GM18951 (cell line): ENCODE measurements at regions not wholly inside any gene's neighbourhood (a gene's known extent, or its start where the extent isn't known, plus 50 kb on each side); places are given as distances from the start of the nearest gene placed in this dataset.
"Not testable (repeated sequence)": the region's sequence is repeated elsewhere in the genome, so short reads cannot be mapped to it uniquely, and the experiment has no call there.

ENCODE experiments used
- POLR2A ChIP-seq: IDR thresholded peaks from 4 replicates; pipeline ENCODE4 v1.6.1; 2011; ENCODE audit warnings: mild to moderate bottlenecking; ENCODE audit not compliant: insufficient read length, insufficient read depth; ENCODE audit errors: extremely low read depth
- in situ Hi-C: fragments of 300-500 bp; cut with MboI; formaldehyde crosslinking; loops from one replicate; pipeline ENCODE4 v1.12.0; 2022; ENCODE audit warnings: low sequenced_read_pairs, mixed read lengths, inconsistent platforms; ENCODE audit not compliant: unreplicated experiment

DNA sequence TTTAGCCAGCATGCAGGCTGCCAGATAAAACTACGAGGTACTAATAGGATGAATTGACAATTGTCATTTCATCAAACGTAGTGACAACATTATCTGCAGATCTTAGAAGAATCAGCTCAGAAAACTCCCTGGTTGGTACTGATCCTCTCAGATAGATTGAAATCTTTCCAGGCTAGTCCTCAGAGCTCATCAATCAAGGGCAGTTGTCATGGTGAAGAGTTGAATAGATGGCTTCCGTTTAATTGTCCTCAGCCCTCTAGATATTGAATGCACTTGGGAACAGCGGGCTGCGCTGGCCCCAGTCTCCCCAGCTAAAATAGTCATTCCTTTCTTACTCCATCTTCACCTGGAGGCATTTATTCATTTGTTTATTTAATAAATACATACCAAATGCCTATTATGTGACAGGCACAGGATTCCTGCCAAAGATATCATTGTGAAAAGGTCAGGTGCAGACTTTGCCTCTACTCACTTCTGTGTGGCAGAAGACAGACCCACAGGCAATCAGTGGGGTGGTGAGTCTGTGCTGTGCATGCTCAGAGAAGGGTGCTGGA lies 1081.6 kb downstream of the TYW1 start:
- in situ Hi-C loops: no loop called here

DNA sequence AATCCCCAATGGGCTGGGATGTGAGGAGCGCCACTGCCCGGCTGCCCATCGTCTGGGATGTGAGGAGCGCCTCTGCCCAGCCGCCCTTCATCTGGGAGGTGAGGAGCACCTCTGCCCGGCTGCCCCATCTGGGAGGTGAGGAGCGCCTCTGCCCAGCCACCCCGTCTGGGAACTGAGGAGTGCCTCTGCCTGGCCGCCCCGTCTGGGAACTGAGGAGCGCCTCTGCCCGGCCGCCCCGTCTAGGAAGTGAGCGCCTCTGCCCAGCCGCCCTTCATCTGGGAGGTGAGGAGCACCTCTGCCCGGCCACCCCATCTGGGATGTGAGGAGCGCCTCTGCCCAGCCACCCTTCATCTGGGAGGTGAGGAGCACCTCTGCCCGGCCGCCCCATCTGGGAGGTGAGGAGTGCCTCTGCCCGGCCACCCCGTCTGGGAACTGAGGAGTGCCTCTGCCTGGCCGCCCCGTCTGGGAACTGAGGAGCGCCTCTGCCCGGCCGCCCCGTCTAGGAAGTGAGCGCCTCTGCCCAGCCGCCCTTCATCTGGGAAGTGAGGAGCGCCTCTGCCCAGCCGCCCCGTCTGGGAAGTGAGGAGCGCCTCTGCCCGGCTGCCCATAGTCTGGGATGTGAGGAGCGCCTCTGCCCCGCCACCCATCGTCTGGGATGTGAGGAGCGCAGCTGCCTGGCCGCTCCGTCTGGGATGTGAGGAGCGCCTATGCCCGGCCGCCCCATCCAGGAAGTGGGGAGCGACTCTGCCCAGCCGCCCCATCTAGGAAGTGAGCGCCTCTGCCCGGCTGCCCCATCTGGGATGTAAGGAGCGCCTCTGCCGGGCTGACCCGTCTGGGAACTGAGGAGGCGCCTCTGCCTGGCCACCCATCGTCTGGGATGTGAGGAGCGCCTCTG lies 1085.7 kb downstream of the TYW1 start:
- in situ Hi-C loops: not testable (repeated sequence)

More for the DNA sequence above, 1081.6 kb downstream of the TYW1 start:
- TF ChIP-seq POLR2A: no peak

DNA sequence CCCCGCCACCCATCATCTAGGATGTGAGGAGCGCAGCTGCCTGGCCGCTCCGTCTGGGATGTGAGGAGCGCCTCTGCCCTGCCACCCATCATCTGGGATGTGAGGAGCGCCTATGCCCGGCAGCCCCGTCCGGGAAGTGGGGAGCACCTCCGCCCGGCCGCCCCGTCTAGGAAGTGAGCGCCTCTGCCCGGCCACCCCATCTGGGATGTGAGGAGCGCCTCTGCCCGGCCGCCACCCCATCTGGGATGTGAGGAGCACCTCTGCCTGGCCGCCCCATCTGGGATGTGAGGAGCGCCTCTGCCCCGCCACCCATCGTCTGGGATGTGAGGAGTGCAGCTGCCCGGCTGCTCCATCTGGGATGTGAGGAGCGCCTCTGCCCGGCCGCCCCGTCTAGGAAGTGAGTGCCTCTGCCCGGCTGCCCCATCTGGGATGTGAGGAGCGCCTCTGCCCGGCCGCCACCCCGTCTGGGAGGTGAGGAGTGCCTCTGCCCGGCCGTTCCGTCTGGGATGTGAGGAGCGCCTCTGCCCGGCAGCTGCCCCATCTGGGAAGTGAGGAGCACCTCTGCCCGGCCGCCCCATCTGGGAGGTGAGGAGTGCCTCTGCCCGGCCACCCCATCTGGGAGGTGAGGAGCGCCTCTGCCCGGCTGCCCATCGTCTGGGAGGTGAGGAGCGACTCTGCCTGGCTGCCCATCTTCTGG lies 1086.5 kb downstream of the TYW1 start:
- in situ Hi-C loops: not testable (repeated sequence)

GRCh38 chr7:68087401-68087800 lies 1090.8 kb downstream of the TYW1 start:
- no peak for TF ChIP-seq POLR2A
- in situ Hi-C loops: no loop called here

DNA sequence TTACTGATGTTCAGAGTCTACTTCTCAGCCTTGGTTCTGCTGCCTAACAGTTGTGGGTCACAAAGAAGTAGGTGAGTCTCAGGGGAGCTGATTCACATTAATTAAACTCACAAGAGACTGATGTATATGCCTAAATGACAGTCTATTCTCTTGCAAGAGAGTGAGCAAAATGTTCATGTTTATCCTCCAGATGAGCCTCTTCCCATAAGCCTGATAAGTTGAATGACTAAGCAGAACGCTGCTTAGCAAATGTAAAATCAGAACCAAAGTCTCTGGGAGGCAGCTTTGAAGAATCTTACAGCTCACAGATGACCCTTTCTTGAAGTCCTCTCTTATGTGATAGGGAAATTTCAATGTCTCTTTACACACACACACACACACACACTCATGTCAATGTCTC lies 1092.2 kb downstream of the TYW1 start:
- in situ Hi-C loops: no loop called here
- TF ChIP-seq POLR2A: no peak

DNA sequence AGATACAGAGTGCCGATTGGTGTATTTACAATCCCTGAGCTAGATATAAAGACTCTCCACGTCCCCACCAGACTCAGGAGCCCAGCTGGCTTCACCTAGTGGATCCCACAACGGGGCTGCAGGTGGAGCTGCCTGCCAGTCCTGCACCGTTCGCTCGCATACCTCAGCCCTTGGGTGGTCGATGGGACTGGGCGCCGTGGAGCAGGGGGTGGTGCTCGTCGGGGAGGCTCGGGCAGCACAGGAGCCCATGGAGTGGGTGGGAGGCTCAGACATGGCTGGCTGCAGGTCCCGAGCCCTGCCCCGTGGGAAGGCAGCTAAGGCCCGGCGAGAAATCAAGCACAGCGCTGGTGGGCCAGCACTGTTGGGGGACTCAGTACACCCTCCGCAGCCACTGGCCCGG lies 1093.6 kb downstream of the TYW1 start:
- in situ Hi-C loops: not testable (repeated sequence)

- no peak for TF ChIP-seq POLR2A
- in situ Hi-C loops: no loop called here
These were observed 1106.7 kb downstream of the TYW1 start for GRCh38 chr7:68103319-68103718.

GRCh38 chr7:68107261-68107660 lies 1110.6 kb downstream of the TYW1 start:
- TF ChIP-seq POLR2A: no peak
- in situ Hi-C loops: no loop called here

GRCh38 chr7:68107968-68108367 lies 1111.3 kb downstream of the TYW1 start:
- in situ Hi-C loops: no loop called here

GRCh38 chr7:68109299-68109698 lies 1112.7 kb downstream of the TYW1 start:
- no peak for TF ChIP-seq POLR2A
- in situ Hi-C loops: no loop called here

More at GRCh38 chr7:68107968-68108367, 1111.3 kb downstream of the TYW1 start:
- no peak for TF ChIP-seq POLR2A

DNA sequence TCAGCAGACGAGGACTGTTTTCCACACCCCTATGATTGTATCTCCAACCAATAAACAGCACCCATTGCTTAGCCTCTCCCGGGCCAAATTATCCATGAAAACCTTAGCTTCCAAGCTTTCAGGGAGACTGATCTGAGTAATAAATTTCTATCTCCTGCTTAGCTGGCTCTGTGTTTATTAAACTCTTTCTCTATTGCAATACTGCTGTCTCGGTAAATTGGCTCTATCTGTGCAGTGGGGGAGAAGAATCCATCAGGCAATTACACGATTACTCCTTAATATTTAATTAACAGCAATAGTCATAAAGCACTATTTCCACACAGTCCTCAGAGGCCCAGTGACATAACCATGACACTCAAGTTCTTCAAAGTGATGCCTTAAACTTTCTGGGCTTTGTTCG lies 1122.8 kb downstream of the TYW1 start:
- no peak for TF ChIP-seq POLR2A
- in situ Hi-C loops: no loop called here

DNA sequence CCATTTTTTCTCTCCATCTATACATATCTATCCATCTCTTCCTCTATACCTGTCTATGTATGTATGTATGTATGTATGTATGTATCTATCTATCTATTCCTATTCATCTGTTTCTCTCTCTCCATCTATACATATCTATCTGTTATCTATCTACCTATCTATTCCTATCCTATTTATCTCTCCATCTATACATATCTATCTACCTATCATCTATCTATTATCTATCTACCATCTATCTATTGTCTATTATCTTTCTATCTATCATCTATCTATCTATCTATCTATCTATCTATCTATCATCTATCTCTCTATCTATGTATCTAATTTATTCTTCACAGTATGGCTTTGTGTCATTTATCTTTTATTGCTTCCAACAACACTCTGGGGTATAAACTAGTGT lies 1124.4 kb downstream of the TYW1 start:
- TF ChIP-seq POLR2A: no peak
- in situ Hi-C loops: no loop called here

DNA sequence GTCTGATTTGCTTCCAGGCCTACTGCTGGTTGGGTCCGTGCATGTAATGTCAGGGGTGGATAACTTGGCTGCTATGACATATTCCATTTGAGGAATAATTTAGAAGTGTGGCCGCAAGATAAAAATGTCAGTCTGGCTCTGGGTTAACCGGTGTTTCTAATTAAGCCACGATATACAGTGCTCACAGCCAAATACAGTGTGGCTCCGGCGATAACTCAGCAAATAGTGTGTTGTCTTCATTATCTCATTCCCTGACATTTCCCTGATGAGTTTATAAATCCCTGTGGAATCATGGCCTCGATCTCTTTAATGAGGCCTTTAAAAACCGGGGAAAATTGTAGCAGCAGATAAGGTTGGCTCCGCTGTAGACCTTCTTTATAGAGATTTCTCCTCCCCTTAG lies 1125.0 kb downstream of the TYW1 start:
- TF ChIP-seq POLR2A: no peak
- in situ Hi-C loops: no loop called here

GRCh38 chr7:68122801-68123200 lies 1126.2 kb downstream of the TYW1 start:
- in situ Hi-C loops: no loop called here
- no peak for TF ChIP-seq POLR2A
